IPS-18a (cell line): ENCODE measurements at regions not wholly inside any gene's neighbourhood (a gene's known extent, or its start where the extent isn't known, plus 50 kb on each side); places are given as distances from the start of the nearest gene placed in this dataset.

Experiments used
- H3K27ac ChIP-seq: one replicate; pipeline ENCODE4 v1.5.1; 2013; ENCODE audit warnings: low read length
- H3K27me3 ChIP-seq: one replicate; pipeline ENCODE4 v1.6.1; 2013; ENCODE audit warnings: mild to moderate bottlenecking, low read length; ENCODE audit not compliant: control insufficient read depth, insufficient read depth
- H3K36me3 ChIP-seq: one replicate; pipeline ENCODE4 v1.6.1; 2013; ENCODE audit warnings: low read depth, low read length; ENCODE audit not compliant: control insufficient read depth
- H3K4me1 ChIP-seq: one replicate; pipeline ENCODE4 v1.6.1; 2013; ENCODE audit warnings: low read depth, low read length; ENCODE audit not compliant: control insufficient read depth
- H3K4me3 ChIP-seq: one replicate; pipeline ENCODE4 v1.5.1; 2013; ENCODE audit warnings: low read length
- H3K9ac ChIP-seq: one replicate; pipeline ENCODE4 v1.6.1; 2013; ENCODE audit warnings: mild to moderate bottlenecking, low read length, moderate library complexity
- H3K9me3 ChIP-seq: one replicate; pipeline ENCODE4 v1.6.1; 2013; ENCODE audit warnings: low read depth, low read length; ENCODE audit not compliant: control insufficient read depth

GRCh38 chr9:29778281-29778849 is 2205.1 kb upstream of the C9orf72 start:
- Histone ChIP-seq H3K9me3 (no peaks in the 10 kb centered on the region), H3K27ac (no peak overlapping the region), H3K36me3 (no peaks in the 10 kb centered on the region), H3K9ac (no peak overlapping the region), H3K4me1 (no peaks in the 10 kb centered on the region), H3K4me3 (no peak overlapping the region), H3K27me3 (no peaks in the 10 kb centered on the region)

- H3K4me3 ChIP-seq = no peak overlapping the region
- no peaks in the 10 kb centered on the region for H3K9me3 ChIP-seq
- no peak overlapping the region for H3K9ac ChIP-seq
- no peaks in the 10 kb centered on the region for H3K27me3 ChIP-seq
- H3K36me3 ChIP-seq = no peaks in the 10 kb centered on the region
- H3K4me1 ChIP-seq = no peaks in the 10 kb centered on the region
- no peak overlapping the region for H3K27ac ChIP-seq
Measured at GRCh38 chr9:29793970-29794369, 2220.7 kb upstream of the C9orf72 start.

- Histone ChIP-seq H3K4me3 (no peak overlapping the region), H3K9me3 (no peaks in the 10 kb centered on the region), H3K9ac (no peak overlapping the region), H3K36me3 (no peaks in the 10 kb centered on the region), H3K4me1 (no peaks in the 10 kb centered on the region), H3K27ac (no peak overlapping the region), H3K27me3 (no peaks in the 10 kb centered on the region)
Measured at GRCh38 chr9:29796291-29796952, 2223.1 kb upstream of the C9orf72 start.

GRCh38 chr9:29798599-29798998 is 2225.3 kb upstream of the C9orf72 start:
- Histone ChIP-seq H3K4me1 (no peaks in the 10 kb centered on the region), H3K36me3 (no peaks in the 10 kb centered on the region), H3K27me3 (no peaks in the 10 kb centered on the region), H3K9me3 (no peaks in the 10 kb centered on the region), H3K4me3 (no peak overlapping the region), H3K27ac (no peak overlapping the region), H3K9ac (no peak overlapping the region)

- H3K9ac ChIP-seq = no peak overlapping the region
- H3K36me3 ChIP-seq = no peaks in the 10 kb centered on the region
- H3K4me3 ChIP-seq = no peak overlapping the region
- H3K27ac ChIP-seq = no peak overlapping the region
- H3K4me1 ChIP-seq = no peaks in the 10 kb centered on the region
- H3K9me3 ChIP-seq = no peaks in the 10 kb centered on the region
- H3K27me3 ChIP-seq = no peaks in the 10 kb centered on the region
Measured at GRCh38 chr9:29799227-29799626, 2225.9 kb upstream of the C9orf72 start.

- no peak overlapping the region for H3K27ac ChIP-seq
- no peaks in the 10 kb centered on the region for H3K4me1 ChIP-seq
- no peak overlapping the region for H3K4me3 ChIP-seq
- no peaks in the 10 kb centered on the region for H3K27me3 ChIP-seq
- H3K9ac ChIP-seq = no peak overlapping the region
- H3K36me3 ChIP-seq = no peaks in the 10 kb centered on the region
- H3K9me3 ChIP-seq = no peaks in the 10 kb centered on the region
Measured at GRCh38 chr9:29800821-29801220, 2227.5 kb upstream of the C9orf72 start.

- H3K9ac ChIP-seq = no peak overlapping the region
- no peak overlapping the region for H3K4me3 ChIP-seq
- H3K36me3 ChIP-seq = no peaks in the 10 kb centered on the region
- no peak overlapping the region for H3K27ac ChIP-seq
- no peaks in the 10 kb centered on the region for H3K9me3 ChIP-seq
- no peaks in the 10 kb centered on the region for H3K4me1 ChIP-seq
- H3K27me3 ChIP-seq = no peaks in the 10 kb centered on the region
Measured at GRCh38 chr9:29802454-29802853, 2229.2 kb upstream of the C9orf72 start.

GRCh38 chr9:29806937-29807618 is 2233.8 kb upstream of the C9orf72 start:
- no peak overlapping the region for H3K27ac ChIP-seq
- peaks cover 18% of the 10 kb centered on the region for H3K9me3 ChIP-seq
- H3K36me3 ChIP-seq = no peaks in the 10 kb centered on the region
- no peaks in the 10 kb centered on the region for H3K4me1 ChIP-seq
- H3K9ac ChIP-seq = no peak overlapping the region
- H3K27me3 ChIP-seq = no peaks in the 10 kb centered on the region
- no peak overlapping the region for H3K4me3 ChIP-seq

GRCh38 chr9:29816954-29817703 is 2243.8 kb upstream of the C9orf72 start:
- Histone ChIP-seq H3K27ac (no peak overlapping the region), H3K27me3 (no peaks in the 10 kb centered on the region), H3K9me3 (no peaks in the 10 kb centered on the region), H3K4me3 (no peak overlapping the region), H3K9ac (no peak overlapping the region), H3K4me1 (no peaks in the 10 kb centered on the region), H3K36me3 (no peaks in the 10 kb centered on the region)

GRCh38 chr9:29822458-29822857 is 2249.2 kb upstream of the C9orf72 start:
- no peak overlapping the region for H3K9ac ChIP-seq

GRCh38 chr9:29826421-29826820 is 2253.1 kb upstream of the C9orf72 start:
- Histone ChIP-seq H3K4me3 (no peak overlapping the region), H3K27ac (no peak overlapping the region), H3K4me1 (no peaks in the 10 kb centered on the region), H3K36me3 (no peaks in the 10 kb centered on the region), H3K9me3 (peaks cover 9% of the 10 kb centered on the region), H3K27me3 (no peaks in the 10 kb centered on the region), H3K9ac (no peak overlapping the region)

More at GRCh38 chr9:29822458-29822857, 2249.2 kb upstream of the C9orf72 start:
- no peaks in the 10 kb centered on the region for H3K4me1 ChIP-seq
- no peak overlapping the region for H3K27ac ChIP-seq
- peaks cover 5% of the 10 kb centered on the region for H3K9me3 ChIP-seq
- no peak overlapping the region for H3K4me3 ChIP-seq
- H3K36me3 ChIP-seq = no peaks in the 10 kb centered on the region
- no peaks in the 10 kb centered on the region for H3K27me3 ChIP-seq
